ENCODE measurements at regions not wholly inside any gene's neighbourhood (a gene's known extent, or its start where the extent isn't known, plus 50 kb on each side); places are given as distances from the start of the nearest gene placed in this dataset.

GRCh38 chr1:61606448-61607312 lies 118.3 kb downstream of the TM2D1 start:
- 69 to 73% methylated on average over 15 of the region's 15 CpGs for WGBS, 2 donors
- Histone ChIP-seq H3K9me3 (no peaks in the 10 kb centered on the region), H3K36me3 (no peaks in the 10 kb centered on the region), H3K27me3 (no peaks in the 10 kb centered on the region), H3K27ac (peak overlapping the region; percentile 2 to 68 (median 46)), H3K4me3 (no peak overlapping the region), H3K4me1 (peaks cover 0 to 5% (median 2%) of the 10 kb centered on the region in 4 donors)
- no peak for TF ChIP-seq CTCF (IDR thresholded peaks at IDR 0.05)
- TF ChIP-seq POLR2AphosphoS5 (IDR thresholded peaks at IDR 0.05) = peak in 1 of 2 donors; percentile 37
- peak in 1 of 4 donors; percentile 19 for TF ChIP-seq EP300 (IDR thresholded peaks at IDR 0.05)
- ATAC-seq (ENCODE audit: low FRiP score in 2 of 2) (peak; percentile 71 to 91), DNase-seq (peak in 1 of 2 donors; percentile 28)

- ATAC-seq (ENCODE audit: low FRiP score in 2 of 2) (no peak), DNase-seq (no peak)
- no peaks in the 10 kb centered on the region for H3K36me3 ChIP-seq
- H3K4me3 ChIP-seq = no peak overlapping the region
- peak overlapping the region in 2 of 4 donors; percentile 2 to 55 for H3K27ac ChIP-seq
- no peaks in the 10 kb centered on the region for H3K9me3 ChIP-seq
- TF ChIP-seq CTCF (IDR thresholded peaks at IDR 0.05) = no peak
- TF ChIP-seq POLR2A (IDR thresholded peaks at IDR 0.05) = no peak
- no peak for TF ChIP-seq EP300 (IDR thresholded peaks at IDR 0.05)
- no peak for TF ChIP-seq POLR2AphosphoS5 (IDR thresholded peaks at IDR 0.05)
- H3K27me3 ChIP-seq = no peaks in the 10 kb centered on the region
- WGBS, 2 donors = 63 to 71% methylated on average over 4 of the region's 4 CpGs
- peaks cover 0 to 5% (median 2%) of the 10 kb centered on the region in 4 donors for H3K4me1 ChIP-seq
These were observed 119.2 kb downstream of the TM2D1 start for GRCh38 chr1:61605607-61606321.

GRCh38 chr1:61604684-61605083 lies 120.3 kb downstream of the TM2D1 start:
- Histone ChIP-seq H3K4me3 (no peak overlapping the region), H3K27ac (no peak overlapping the region), H3K27me3 (no peaks in the 10 kb centered on the region), H3K9me3 (no peaks in the 10 kb centered on the region), H3K36me3 (no peaks in the 10 kb centered on the region), H3K4me1 (peaks cover 0 to 5% (median 2%) of the 10 kb centered on the region in 4 donors)
- ATAC-seq (ENCODE audit: low FRiP score in 2 of 2) (no peak), DNase-seq (no peak)
- TF ChIP-seq POLR2AphosphoS5 (IDR thresholded peaks at IDR 0.05) (no peak), EP300 (IDR thresholded peaks at IDR 0.05) (no peak), CTCF (IDR thresholded peaks at IDR 0.05) (no peak), POLR2A (IDR thresholded peaks at IDR 0.05) (no peak)
- 67 to 68% methylated on average over 1 of the region's 1 CpG for WGBS, 2 donors

- TF ChIP-seq CTCF (IDR thresholded peaks at IDR 0.05) (no peak), POLR2AphosphoS5 (IDR thresholded peaks at IDR 0.05) (no peak), POLR2A (IDR thresholded peaks at IDR 0.05) (no peak), EP300 (IDR thresholded peaks at IDR 0.05) (no peak)
These were observed 120.7 kb downstream of the TM2D1 start for GRCh38 chr1:61604261-61604660.

More at GRCh38 chr1:61604261-61604660, 120.7 kb downstream of the TM2D1 start:
- H3K4me3 ChIP-seq = no peak overlapping the region
- H3K4me1 ChIP-seq = peaks cover 0 to 5% (median 2%) of the 10 kb centered on the region in 4 donors
- 91 to 92% methylated on average over 4 of the region's 4 CpGs for WGBS, 2 donors
- DNase-seq = no peak
- no peak overlapping the region for H3K27ac ChIP-seq
- no peak for ATAC-seq (ENCODE audit: low FRiP score in 2 of 2)
- H3K36me3 ChIP-seq = no peaks in the 10 kb centered on the region
- H3K9me3 ChIP-seq = no peaks in the 10 kb centered on the region
- H3K27me3 ChIP-seq = no peaks in the 10 kb centered on the region

Data from upper lobe of left lung (tissue), 6 donors.